HG03095 (cell line): ENCODE measurements at regions not wholly inside any gene's neighbourhood (a gene's known extent, or its start where the extent isn't known, plus 50 kb on each side); places are given as distances from the start of the nearest gene placed in this dataset.

Experiments used
- ATAC-seq: cut with Tn5 transposase; IDR thresholded peaks from one replicate; pipeline ENCODE4 v1.9.1; 2021; ENCODE audit warnings: moderate library complexity; ENCODE audit not compliant: unreplicated experiment

- ATAC-seq = no peak
Measured at GRCh38 chr10:129416956-129417765, 49.9 kb upstream of the MGMT start.
